Heart left ventricle (tissue), 16 donors: ENCODE measurements at regions not wholly inside any gene's neighbourhood (a gene's known extent, or its start where the extent isn't known, plus 50 kb on each side); places are given as distances from the start of the nearest gene placed in this dataset.

Experiments used
- ATAC-seq, 4 donors: fragments of 200-7000 bp; cut with Tn5 transposase; one replicate each; pipeline ENCODE4 v1.9.1; 2020 to 2022; ENCODE audit warnings: moderate library complexity in 4 of 4, mild to moderate bottlenecking in 3 of 4, moderate number of reproducible peaks in 1 of 4
- DNase-seq, 5 donors: peaks; one replicate each; pipeline ENCODE4 v3.0.0-alpha.2; 2020
- H3K27ac ChIP-seq, 12 donors: fragments of 200-600 bp; sonication (generic) in 4 of 12; one replicate each; pipeline versions ENCODE4 v1.5.0 to v1.8.0; 2016 to 2022; ENCODE audit warnings: mild to moderate bottlenecking in 2 of 12
- H3K27me3 ChIP-seq, 9 donors: fragments of 200-600 bp; sonication (generic) in 2 of 9; one replicate each; pipeline versions ENCODE4 v1.5.1 to v1.8.0; 2016 to 2022; ENCODE audit warnings: mild to moderate bottlenecking in 3 of 9
- H3K36me3 ChIP-seq, 9 donors: fragments of 200-600 bp; sonication (generic) in 2 of 9; one replicate each; pipeline versions ENCODE4 v1.5.0 to v1.8.0; 2018 to 2022; ENCODE audit warnings: mild to moderate bottlenecking in 2 of 9
- H3K4me1 ChIP-seq, 12 donors: fragments of 200-600 bp; sonication (generic) in 4 of 12; one replicate each; pipeline versions ENCODE4 v1.5.0 to v1.8.0; 2016 to 2022; ENCODE audit warnings: mild to moderate bottlenecking in 3 of 12
- H3K4me3 ChIP-seq, 12 donors: fragments of 200-600 bp; sonication (generic) in 4 of 12; one replicate each; pipeline versions ENCODE4 v1.5.0 to v1.8.0; 2017 to 2022; ENCODE audit warnings: mild to moderate bottlenecking in 9 of 12, moderate library complexity in 4 of 12
- H3K9me3 ChIP-seq, 12 donors: fragments of 200-600 bp; sonication (generic) in 4 of 12; one replicate each; pipeline versions ENCODE4 v1.5.0 to v1.8.0; 2016 to 2022; ENCODE audit warnings: mild to moderate bottlenecking in 1 of 12
- CTCF ChIP-seq, 12 donors: fragments of 200-600 bp; sonication (generic) in 4 of 12; IDR thresholded peaks; one replicate each; pipeline versions ENCODE4 v1.5.0 to v1.8.0; 2018 to 2022; ENCODE audit warnings: antibody characterized with exemption in 12 of 12, mild to moderate bottlenecking in 5 of 12
- POLR2A ChIP-seq, 2 donors: fragments of 450-650 bp; IDR thresholded peaks; one replicate each; pipeline ENCODE4 v1.6.1; 2017; ENCODE audit warnings: antibody characterized with exemption in 2 of 2, mild to moderate bottlenecking in 2 of 2, moderate library complexity in 2 of 2
- WGBS, 4 donors: extraction: QIAGEN DNeasy Blood & Tissue Kit in 2 of 4; methylation state at CpG; one replicate each; pipeline versions ENCODE4 v1.1.5 to v1.1.7; 2013 to 2018; 5-methylcytosine and 5-hydroxymethylcytosine counted together
- intact Hi-C, 10 donors: fragments of 100-400 bp; cut with DNase I; formaldehyde crosslinking; loops; one replicate each; pipeline versions ENCODE4 v1.11.1 to v1.14.2; 2022
- donor health status: ischemic (EF 13 %, LVEDD 7.1; RV severe dilation, severe dysfunction).
- donor health status: healthy with polysubstance abuse.
- donor health status: DM: no; HTN: yes; CAD: no.
- donor health status: DM: no; HTN: no; CAD: no.
- donor health status: ischemic (EF 25% LVEDD 6.9; RV normal size, moderate dysfunction).
- donor health status: ischemic (EF 25% LVEDD 5.7; RV mildly dilated, moderate dysfunction).
- donor health status: healthy.
- donor health status: DM: yes; HTN: yes; CAD: no.
- donor health status: ischemic (EF 35%, LVEDD 5.7; RV mildly dilated, moderate dysfunction).
- donor health status: nonischemic (EF 11% LVEDD 7.7; RV severe dilation, severe dysfunction).
- donor health status: DM: yes; HTN: yes; CAD: no.
- donor health status: PGD.
- donor health status: ischemic (EF 29% LVEDD 5.4; RV normal size, mild dysfunction).
- donor health status: nonischemic (EF 23%, LVEDD 6.1; RV moderate dilation, normal function).

GRCh38 chr3:43872901-43873300 is 182.2 kb downstream of the ABHD5 start:
- Histone ChIP-seq H3K9me3 (no peaks in the 10 kb centered on the region), H3K27ac (no peak overlapping the region), H3K4me3 (no peak overlapping the region), H3K4me1 (no peaks in the 10 kb centered on the region), H3K36me3 (no peaks in the 10 kb centered on the region), H3K27me3 (peaks cover 0 to 13% (median 0%) of the 10 kb centered on the region in 9 donors)
- WGBS, 4 donors, result 49 to 61% (median 58%) methylated on average over 6 of the region's 6 CpGs
- TF ChIP-seq CTCF (IDR thresholded peaks at IDR 0.05), result no peak
- no peak for TF ChIP-seq POLR2A (IDR thresholded peaks at IDR 0.05)
- DNase-seq, result no peak
- ATAC-seq, result no peak
- intact Hi-C loops, result no loop called here

- ATAC-seq (no peak), DNase-seq (no peak)
- Histone ChIP-seq H3K27me3 (peaks cover 0 to 13% (median 0%) of the 10 kb centered on the region in 9 donors), H3K4me3 (no peak overlapping the region), H3K36me3 (no peaks in the 10 kb centered on the region), H3K27ac (no peak overlapping the region), H3K4me1 (no peaks in the 10 kb centered on the region), H3K9me3 (no peaks in the 10 kb centered on the region)
- WGBS, 4 donors, result 82 to 92% (median 90%) methylated on average over 7 of the region's 7 CpGs
- TF ChIP-seq POLR2A (IDR thresholded peaks at IDR 0.05) (no peak), CTCF (IDR thresholded peaks at IDR 0.05) (no peak)
- intact Hi-C loops, result no loop called here
Measured at GRCh38 chr3:43873723-43874122, 183.0 kb downstream of the ABHD5 start.

GRCh38 chr3:43874290-43874689 is 183.6 kb downstream of the ABHD5 start:
- no peaks in the 10 kb centered on the region for H3K4me1 ChIP-seq
- no peak overlapping the region for H3K27ac ChIP-seq
- DNase-seq, result no peak
- H3K4me3 ChIP-seq, result no peak overlapping the region
- TF ChIP-seq POLR2A (IDR thresholded peaks at IDR 0.05), result no peak
- no peak for TF ChIP-seq CTCF (IDR thresholded peaks at IDR 0.05)
- H3K27me3 ChIP-seq, result peaks cover 0 to 13% (median 0%) of the 10 kb centered on the region in 9 donors
- WGBS, 4 donors, result 79 to 100% (median 86%) methylated on average over 1 of the region's 1 CpG
- no peaks in the 10 kb centered on the region for H3K36me3 ChIP-seq
- no peak for ATAC-seq
- no peaks in the 10 kb centered on the region for H3K9me3 ChIP-seq
- intact Hi-C loops, result no loop called here

- no peaks in the 10 kb centered on the region for H3K36me3 ChIP-seq
Measured at GRCh38 chr3:43874731-43875130, 184.0 kb downstream of the ABHD5 start.

More at GRCh38 chr3:43874731-43875130, 184.0 kb downstream of the ABHD5 start:
- 97 to 100% (median 99%) methylated on average over 1 of the region's 1 CpG for WGBS, 4 donors
- TF ChIP-seq POLR2A (IDR thresholded peaks at IDR 0.05), result no peak
- no peak for TF ChIP-seq CTCF (IDR thresholded peaks at IDR 0.05)
- intact Hi-C loops, result no loop called here
- DNase-seq (no peak), ATAC-seq (no peak)
- Histone ChIP-seq H3K27me3 (peaks cover 0 to 13% (median 0%) of the 10 kb centered on the region in 9 donors), H3K27ac (no peak overlapping the region), H3K4me1 (no peaks in the 10 kb centered on the region), H3K9me3 (no peaks in the 10 kb centered on the region), H3K4me3 (no peak overlapping the region)
